Hepatocyte (in vitro differentiated cells): ENCODE measurements at regions not wholly inside any gene's neighbourhood (a gene's known extent, or its start where the extent isn't known, plus 50 kb on each side); places are given as distances from the start of the nearest gene placed in this dataset.

Experiments
- EZH2 ChIP-seq: fragments of 200-600 bp; sonication (generic); IDR thresholded peaks from 2 replicates; pipeline ENCODE4 v1.6.1; 2016; ENCODE audit warnings: antibody characterized with exemption, mild to moderate bottlenecking, borderline replicate concordance
- EZH2phosphoT487 ChIP-seq: fragments of 200-600 bp; sonication (generic); IDR thresholded peaks from one replicate; pipeline ENCODE4 v1.6.1; 2018; ENCODE audit warnings: antibody characterized with exemption, mild to moderate bottlenecking, low read depth, moderate library complexity; ENCODE audit not compliant: unreplicated experiment, severe bottlenecking
- TF ChIP-seq, protein P1 (sequence below): fragments of 200-600 bp; sonication (generic); IDR thresholded peaks from 2 replicates; pipeline ENCODE4 v1.5.1; 2016; ENCODE audit warnings: antibody characterized with exemption, mild to moderate bottlenecking; ENCODE audit not compliant: poor library complexity

DNA sequence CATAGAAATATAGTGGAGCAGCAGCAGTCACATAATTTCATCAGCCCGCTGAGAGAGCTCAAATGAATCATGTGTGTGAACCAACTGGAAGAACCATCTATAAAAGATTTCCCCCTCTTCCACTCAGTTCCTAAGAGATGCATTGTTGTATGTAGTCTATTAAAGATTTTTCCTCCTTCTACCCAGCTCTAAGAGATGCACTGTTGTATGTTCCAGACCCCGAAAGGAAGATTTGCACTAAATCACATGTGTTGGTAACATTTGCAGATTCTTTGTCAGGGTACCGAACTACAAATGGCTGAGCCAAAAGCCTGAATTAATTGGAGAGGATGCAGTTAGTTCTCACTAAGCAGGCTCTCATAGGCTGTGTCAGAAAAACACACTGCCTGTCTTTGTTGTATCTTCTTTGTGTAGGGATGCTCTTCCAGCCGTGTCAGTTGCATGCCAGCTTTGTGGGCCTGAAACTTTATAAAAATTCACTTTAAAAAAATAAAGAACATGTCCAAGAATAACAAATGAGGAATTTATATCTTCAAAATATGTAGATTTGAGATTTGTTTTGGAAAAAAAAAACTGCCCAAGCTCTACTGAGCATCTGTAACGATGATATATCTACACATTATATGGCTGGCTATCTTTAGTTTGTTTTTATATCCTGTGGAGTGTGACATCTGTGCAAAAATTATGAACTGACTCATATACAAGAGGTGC is 223.1 kb downstream of the MZT1 start:
- TF ChIP-seq, protein P1, sequence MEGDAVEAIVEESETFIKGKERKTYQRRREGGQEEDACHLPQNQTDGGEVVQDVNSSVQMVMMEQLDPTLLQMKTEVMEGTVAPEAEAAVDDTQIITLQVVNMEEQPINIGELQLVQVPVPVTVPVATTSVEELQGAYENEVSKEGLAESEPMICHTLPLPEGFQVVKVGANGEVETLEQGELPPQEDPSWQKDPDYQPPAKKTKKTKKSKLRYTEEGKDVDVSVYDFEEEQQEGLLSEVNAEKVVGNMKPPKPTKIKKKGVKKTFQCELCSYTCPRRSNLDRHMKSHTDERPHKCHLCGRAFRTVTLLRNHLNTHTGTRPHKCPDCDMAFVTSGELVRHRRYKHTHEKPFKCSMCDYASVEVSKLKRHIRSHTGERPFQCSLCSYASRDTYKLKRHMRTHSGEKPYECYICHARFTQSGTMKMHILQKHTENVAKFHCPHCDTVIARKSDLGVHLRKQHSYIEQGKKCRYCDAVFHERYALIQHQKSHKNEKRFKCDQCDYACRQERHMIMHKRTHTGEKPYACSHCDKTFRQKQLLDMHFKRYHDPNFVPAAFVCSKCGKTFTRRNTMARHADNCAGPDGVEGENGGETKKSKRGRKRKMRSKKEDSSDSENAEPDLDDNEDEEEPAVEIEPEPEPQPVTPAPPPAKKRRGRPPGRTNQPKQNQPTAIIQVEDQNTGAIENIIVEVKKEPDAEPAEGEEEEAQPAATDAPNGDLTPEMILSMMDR: no peak
- no peak for TF ChIP-seq EZH2phosphoT487
- TF ChIP-seq EZH2: no peak
